ENCODE measurements at regions not wholly inside any gene's neighbourhood (a gene's known extent, or its start where the extent isn't known, plus 50 kb on each side); places are given as distances from the start of the nearest gene placed in this dataset.

GRCh38 chrX:111039606-111040005 is 56.4 kb upstream of the PAK3 start:
- no peak for TF ChIP-seq POLR2A (IDR thresholded peaks at IDR 0.05; ENCODE audit: low read length)
- TF ChIP-seq RNF2 (IDR thresholded peaks at IDR 0.05; ENCODE audit: borderline replicate concordance, low read depth), result no peak
- no peak for TF ChIP-seq NR3C1 (IDR thresholded peaks at IDR 0.05)
- TF ChIP-seq CTCF (IDR thresholded peaks at IDR 0.05), result no peak
- TF ChIP-seq EP300 (IDR thresholded peaks at IDR 0.05), result no peak
- no peak for TF ChIP-seq GATA3 (IDR thresholded peaks at IDR 0.05; ENCODE audit: borderline replicate concordance)
- no peak for TF ChIP-seq ZFP36 (IDR thresholded peaks at IDR 0.05; ENCODE audit: borderline replicate concordance, partially characterized antibody)
- TF ChIP-seq E2F6 (IDR thresholded peaks at IDR 0.05; ENCODE audit: borderline replicate concordance, low read depth), result no peak
- TF ChIP-seq CEBPB (IDR thresholded peaks at IDR 0.05), result no peak
- TF ChIP-seq PHF8 (IDR thresholded peaks at IDR 0.05; ENCODE audit: borderline replicate concordance, low read depth), result no peak
- TF ChIP-seq RFX5 (IDR thresholded peaks at IDR 0.05), result no peak
